CD4-positive, alpha-beta T cell treated with Interleukin-6 for 4 hours (primary cell): ENCODE measurements at regions not wholly inside any gene's neighbourhood (a gene's known extent, or its start where the extent isn't known, plus 50 kb on each side); places are given as distances from the start of the nearest gene placed in this dataset.

Experiments used
- DNase-seq: peaks from one replicate; pipeline ENCODE4 v3.0.0-alpha.2; 2020; ENCODE audit warnings: mixed read lengths

DNA sequence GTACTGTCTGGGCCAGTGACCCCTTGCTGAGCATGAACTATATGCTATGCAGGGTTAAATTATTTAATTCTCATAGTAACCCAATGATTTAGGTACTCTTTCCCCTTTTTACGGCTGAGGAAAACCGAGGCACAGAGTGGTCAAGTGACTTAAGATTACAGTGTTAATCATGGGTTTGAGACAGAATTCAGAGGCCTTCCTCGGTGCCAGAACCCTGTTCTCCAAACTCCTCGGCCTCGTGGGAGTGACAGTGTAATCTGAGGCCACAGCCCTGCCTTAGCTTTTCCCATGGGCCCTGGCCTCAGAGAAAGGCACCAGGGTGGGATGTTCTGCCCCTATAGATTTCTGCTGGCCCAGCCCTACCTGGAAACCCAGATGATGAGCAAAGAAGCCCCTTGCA lies 86.4 kb upstream of the ZNF648 start:
- no peak for DNase-seq

DNA sequence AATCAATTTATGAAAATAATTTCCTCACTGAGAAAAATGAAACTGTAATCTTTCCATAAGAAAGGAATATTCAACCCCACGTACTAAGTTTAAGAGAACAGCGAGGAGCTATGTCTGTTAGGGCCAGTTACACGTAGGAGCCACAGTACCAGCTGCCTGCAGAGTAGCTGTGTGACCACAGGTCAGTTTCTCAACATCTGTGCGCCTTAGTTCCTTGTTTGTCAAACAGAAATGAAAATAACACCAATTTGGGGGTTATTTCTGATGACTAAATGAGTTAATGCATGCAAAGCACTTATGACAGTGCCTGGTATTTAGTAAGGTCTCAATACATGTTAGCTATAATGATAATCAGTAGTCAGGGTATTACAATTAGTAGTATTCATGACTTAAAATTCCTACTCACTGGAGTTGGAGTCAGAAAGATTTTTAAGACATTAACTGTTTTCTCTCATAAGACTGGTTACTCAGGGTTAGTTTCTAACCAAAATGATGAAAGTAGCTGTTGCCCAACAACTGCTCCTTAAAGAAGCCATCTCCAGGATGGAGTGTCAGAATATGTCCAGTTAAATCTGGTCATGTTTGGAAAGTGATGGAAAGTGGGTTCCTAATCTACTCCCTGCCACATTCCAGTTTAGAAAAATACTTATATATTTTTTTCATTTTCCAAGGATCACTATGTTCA lies 85.8 kb upstream of the ZNF648 start:
- DNase-seq, result no peak

DNA sequence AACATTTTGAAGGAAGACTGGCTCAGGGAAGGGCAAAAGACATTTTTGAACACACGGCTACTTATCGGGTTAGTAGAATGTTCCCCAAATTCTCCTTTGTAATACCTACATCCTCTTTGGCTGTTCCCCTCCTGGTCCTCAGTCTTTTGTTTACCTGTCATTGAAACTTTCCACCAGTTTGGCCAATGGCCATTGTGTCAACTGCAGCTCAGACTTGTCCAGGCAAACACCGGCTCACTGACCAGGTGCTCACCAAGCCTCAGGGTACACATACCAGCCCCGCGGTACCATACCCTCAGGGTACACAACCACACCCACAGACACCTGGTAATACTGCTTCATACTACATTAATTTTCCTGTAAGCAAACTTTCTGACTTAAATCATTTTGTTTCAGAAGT lies 84.8 kb upstream of the ZNF648 start:
- no peak for DNase-seq

DNA sequence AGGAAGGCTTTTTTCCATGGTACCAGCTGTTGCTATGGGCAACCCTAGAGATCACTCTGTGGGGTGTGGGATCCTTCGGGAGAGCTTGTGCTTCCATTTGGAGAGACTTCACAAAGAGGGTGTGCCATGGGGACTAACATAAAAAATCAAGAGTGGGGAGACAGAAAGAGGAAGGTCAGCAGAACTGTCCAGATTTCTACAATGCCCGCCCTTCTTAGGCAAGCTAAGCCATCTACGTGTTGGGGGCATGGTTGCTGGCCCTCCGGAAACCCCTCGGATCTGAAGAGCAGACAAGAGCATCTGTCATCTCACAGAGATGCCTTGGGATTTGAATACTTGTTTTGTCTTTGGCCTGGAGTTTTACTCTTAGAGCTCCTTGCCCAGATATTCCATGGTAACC lies 83.9 kb upstream of the ZNF648 start:
- DNase-seq, result no peak

DNA sequence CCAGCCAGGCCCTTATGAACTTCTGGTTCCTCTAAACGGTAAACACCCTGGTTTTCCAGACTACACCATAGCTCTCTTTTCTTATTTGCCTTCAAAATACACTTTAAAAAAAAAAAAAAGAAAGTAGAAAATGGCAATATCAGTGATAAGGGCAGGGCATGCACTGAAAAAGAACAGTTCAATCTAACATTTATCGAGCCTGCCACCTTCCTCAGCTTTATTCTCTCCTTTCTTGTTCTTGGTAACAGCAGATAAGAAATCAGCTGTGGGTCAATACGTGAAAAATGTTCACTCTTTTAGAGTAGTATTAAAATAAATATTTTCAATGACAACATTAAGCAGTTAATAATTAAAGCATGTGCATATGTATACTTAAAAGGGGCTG lies 83.1 kb upstream of the ZNF648 start:
- no peak for DNase-seq

DNA sequence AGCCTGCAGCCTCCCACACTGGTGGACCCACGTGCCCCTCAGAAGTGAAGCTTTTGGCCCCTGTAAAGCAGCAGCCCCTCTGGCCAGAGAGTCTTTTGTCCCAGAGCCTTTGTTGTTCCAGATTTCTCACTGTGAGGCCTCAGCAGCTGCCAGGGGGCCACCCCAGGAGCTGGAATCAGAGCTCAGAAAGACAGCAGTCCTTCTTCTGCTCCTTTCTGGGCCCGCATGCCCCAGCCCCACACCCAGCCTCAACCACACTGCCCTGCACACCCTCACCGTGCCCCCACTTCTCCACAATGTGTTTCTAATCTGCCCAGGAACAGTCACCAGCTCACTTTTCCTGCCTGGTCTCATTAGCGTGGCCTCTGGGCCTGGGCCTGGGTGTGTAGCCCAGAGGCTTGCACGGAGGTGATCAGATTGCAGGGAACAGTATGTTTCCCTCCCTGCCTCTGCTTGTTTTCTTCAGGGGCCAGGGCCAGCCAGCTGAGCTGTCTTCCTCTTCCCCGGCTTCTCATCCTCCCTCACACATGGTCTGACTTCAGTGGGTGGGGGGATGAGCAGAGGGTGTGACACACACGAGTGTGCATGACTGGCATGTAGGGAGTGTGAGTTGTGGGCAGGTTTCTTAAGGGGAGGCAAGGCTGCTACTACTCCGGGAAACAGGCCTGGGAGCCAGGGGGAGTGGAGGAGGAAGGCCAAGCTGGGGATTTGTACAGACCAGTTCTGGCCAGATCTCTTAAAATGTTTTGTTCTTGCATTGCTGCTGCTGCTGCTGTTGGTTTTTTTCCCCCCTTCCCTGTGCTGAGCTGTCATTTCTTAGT lies 82.5 kb upstream of the ZNF648 start:
- no peak for DNase-seq

DNA sequence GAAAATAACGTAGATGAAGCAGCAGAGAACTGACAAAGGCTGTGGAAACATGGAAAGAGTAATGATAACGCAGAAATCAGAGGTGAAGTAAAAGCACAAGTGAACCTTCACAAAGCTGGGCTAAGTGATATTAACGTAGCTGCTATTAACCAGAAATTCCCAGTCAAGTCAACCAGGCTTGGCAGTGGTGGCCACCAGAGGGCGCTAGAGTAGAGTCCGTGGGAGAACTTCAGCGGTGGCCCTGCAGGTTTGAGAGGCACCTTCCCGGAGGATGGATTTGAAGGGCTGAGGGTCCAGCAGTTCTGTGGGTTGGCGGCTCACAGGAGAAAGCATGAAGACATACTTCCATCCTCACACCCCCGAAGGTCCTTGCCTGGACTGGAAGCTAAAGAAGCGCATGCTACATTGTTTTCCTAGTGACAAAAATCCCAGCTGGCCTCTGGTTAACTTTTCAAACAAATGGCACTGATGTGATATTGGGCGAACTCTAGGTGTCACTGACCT lies 81.7 kb upstream of the ZNF648 start:
- peak; percentile 91 for DNase-seq

DNA sequence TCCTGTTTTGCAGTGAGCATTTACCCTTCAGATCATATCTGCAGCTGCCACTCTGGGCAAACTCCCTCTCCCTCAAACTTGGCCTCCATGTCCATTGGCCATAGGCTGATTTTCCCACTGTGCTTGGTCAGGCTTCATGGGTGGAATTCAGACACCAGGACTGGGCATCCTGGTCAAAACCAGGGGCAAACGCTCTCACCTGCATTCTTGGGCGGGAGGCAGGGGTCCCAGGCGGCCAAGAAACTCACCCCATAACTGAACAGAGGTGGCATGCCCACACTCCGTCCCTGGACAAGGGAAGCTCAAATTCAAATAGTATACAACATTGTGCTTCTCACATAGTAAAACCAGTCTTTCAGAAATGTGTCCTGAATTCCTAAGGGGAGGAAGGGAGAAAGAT lies 81.1 kb upstream of the ZNF648 start:
- no peak for DNase-seq

DNA sequence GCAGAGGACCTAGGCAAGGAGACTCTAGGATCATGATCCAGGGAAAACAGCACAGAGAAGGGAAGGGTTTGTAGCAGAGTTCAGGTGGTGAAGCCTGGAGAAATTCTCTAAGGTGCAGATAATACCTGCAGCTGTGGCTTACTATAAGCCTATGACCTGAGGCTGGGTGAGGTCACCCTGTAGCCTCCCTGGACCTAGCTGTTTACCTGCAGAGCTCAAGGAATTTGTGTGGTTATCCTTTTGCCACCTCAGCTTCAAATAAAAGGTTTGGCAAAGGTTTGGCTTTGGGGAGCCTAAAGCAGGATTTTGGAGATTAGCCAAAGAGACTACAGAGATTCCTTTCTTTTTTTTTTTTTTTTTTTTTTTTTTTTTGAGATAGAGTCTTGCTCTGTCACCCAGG lies 79.5 kb upstream of the ZNF648 start:
- DNase-seq, result no peak

DNA sequence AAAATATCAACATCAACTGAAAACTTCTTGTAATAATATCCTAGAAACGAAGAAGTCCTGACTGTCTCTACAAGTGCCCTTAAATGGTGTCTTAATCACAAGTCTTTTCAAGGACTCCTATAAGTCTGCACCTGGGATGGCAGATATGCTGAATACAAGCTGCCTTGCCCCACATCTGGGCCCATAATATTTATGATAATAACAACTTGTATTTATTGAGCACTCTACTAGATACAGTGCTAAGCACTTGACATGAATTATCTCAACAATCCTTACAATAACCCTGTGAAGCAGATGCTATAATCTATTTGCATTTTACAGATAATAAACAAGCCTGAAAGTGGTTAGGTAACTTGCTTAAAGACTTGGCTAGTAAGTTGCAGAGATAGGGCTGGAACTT lies 78.0 kb upstream of the ZNF648 start:
- no peak for DNase-seq

DNA sequence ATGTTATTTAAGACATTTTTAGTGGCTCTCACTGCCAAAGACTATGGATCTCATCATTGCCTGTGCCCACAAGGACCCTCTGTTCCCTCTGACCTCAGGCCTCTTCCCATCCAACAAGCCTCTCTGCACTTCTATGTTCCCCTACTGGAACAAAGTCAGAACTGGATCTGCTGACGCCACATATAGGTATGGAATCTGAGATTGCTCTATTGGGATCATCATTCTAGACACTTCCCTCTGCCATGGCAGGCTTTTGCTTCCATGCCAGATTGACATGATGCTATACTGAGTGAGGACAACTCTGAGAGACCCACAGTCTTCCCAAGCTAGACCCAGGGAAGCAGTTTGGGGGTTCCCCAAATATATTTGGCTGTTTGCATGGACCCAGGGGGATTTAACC lies 76.0 kb upstream of the ZNF648 start:
- no peak for DNase-seq

DNA sequence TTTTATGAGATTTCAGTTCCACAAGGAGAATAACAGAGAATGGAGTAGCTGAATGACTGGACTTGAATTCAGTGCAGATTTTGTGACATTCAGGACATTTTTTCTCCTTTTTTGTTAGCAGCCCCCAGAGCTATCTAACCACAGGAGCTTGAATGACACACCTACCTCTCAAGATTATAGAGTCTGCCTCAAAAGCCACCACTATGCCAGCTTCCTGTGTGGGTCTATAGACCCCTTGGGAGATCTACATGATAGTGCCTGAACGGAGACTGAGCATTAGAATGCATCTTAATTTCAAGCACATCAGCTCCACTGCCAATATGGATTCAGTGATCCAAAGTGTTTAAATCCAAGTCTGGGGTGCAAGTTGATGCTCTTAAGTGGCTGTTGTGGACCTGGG lies 74.4 kb upstream of the ZNF648 start:
- DNase-seq, result no peak

DNA sequence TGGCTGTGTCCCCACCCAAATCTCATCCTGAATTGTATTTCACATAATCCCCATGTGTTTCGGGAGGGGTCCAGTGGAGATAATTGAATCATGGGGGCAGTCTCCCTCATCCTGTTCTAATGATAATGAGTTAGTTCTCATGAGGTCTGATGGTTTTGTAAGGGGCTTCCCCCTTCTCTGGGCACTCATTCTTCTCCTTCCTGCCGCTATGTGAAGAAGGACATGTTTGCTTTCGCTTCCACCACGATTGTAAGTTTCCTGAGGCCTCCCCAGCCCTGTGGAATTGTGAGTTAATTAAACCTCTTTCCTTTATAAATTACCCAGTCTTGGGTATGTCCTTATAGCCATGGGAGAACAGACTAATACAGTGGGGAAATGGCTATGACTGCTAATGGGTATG lies 72.7 kb upstream of the ZNF648 start:
- no peak for DNase-seq

DNA sequence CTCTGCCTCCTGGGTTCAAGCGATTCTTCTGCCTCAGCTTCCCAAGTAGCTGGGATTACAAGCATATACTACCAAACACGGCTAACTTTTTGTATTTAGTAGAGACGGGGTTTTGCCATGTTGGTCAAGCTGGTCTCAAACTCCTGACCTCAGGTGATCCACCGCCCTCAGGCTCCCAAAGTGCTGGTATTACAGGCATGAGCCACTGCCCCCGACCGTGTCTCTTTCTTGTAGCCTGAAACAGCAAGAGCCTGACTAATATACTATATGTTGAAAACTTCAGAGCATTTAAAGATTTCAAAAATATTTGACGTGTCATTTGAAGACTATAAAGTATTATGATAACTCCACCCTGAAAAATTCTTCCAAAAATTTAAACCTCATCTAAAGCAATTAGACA lies 71.7 kb upstream of the ZNF648 start:
- no peak for DNase-seq

DNA sequence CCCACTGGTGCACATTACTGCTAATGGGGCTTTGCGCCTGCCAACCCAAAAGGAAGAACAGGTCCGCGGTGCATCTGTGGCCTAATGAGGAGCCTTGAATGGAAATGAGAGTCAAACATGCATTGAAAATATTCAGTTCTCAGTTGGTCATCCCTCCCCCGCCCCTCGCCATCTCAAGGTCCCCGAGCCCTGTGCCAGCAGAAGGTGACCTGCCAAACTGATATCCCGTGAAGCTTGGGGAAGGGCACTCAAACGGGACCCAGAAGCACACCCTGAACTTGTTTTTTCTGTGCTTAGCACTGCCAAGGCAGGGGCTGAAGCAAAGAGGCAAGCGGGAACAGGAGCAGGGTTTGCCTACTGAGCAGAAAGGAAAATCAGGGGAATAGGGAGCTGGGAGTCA lies 67.9 kb upstream of the ZNF648 start:
- DNase-seq, result no peak

DNA sequence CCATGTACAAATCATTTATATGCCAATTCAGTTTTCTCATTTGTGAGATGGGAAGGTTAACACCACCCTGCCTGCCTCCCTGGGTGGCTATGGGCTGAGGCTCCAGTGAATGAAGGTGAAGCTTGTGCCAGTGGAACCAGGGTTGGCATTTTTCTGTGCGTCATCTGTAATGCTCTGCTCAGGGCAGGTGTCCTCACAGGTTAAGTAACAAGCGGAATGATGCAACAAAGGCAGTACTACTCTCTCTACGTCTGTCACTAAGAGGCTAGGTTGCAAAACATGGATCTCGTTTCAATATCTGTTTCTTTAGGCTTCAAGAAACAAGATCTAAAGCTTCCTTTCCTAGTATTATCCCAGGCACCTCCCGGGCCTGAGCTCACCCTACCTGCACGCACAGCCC lies 67.0 kb upstream of the ZNF648 start:
- DNase-seq, result no peak

DNA sequence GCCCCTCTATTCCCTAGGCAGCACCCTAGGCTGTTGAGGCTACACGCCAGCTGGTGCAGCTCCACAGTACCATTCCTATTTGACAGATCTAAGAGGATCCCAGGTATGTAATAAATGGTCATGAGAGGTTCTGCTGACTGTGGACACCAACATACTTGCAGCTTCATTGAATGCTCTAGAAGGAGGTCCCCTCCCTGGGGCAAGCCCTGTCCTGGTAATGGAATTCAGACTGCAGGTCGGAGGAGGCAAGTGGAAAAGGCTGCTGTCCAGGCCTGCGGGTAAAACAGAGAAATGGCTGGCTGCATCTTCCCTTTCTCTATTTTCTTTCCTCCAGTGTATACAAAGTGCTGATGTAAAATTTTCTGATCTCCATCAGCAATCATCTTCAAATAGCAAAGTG lies 66.1 kb upstream of the ZNF648 start:
- DNase-seq, result no peak

DNA sequence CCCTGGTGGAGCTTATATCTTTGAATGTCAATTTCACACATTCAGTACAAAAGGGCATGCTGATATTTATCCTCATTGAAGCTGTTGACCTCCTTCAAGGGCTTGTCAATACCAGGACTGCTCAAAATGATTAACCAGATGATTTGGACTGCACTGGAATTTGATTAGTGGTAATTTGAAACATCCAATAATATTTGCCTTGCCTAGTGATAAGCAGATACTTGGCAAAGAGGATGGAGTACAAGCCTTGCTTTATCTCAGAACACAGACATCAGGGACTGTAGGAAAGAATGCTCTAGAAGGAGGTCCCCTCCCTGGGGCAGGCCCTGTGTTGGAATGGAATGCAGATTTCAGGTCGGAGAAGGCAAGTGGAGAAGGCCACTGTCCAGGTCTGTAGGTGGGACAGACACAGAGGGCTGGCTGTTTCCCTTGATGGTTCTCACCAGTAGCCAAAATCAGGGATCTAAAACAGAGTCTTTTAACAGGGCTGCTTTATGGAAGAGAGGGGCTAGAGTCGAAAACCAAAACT lies 64.8 kb upstream of the ZNF648 start:
- DNase-seq, result no peak

DNA sequence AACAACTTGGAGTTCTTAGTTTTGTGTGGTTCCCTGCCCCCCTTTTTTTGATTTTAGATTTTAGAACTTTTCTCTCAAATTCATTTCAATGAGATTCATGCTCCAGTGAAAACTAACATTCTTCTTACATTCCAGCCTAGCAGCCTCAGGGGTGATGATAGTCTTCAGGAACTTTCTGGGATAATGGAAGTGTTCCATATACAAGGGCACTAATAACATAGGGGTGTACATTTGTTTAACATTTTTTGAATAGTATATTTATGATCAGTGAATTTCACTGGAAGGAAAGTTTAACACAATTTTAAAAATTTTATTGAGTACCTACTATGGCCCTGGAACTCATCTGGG lies 61.4 kb upstream of the ZNF648 start:
- DNase-seq, result no peak

DNA sequence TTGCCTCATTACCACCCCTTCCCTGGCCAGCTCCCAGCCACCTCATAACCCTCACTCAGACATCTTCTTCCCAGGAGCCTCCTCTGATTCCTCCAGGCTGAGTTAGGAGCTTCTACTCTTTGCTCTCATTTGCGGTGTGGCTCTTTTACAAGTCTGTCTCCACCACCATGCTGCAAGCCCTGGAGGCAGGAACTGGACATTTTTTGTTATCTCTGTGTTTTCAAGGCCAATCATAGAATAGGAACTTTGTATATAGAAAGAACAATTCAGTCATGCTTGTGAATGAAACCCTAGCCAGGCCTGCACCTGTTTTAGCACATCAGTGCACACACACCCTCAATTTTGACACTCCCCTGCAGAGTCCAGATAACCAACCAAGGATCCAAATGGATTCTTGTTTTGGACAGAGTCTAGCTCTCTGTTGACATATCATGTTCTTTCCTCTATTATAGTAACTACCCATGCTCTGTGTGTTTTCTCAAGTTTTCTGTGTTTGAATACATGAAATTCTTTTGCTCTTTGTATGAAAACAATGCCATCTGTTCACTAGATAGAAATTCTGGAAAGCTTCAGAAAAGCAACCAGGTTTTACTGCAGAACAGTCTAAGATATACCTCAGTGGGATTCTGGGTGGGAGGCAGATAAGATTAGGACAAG lies 60.9 kb upstream of the ZNF648 start:
- no peak for DNase-seq

DNA sequence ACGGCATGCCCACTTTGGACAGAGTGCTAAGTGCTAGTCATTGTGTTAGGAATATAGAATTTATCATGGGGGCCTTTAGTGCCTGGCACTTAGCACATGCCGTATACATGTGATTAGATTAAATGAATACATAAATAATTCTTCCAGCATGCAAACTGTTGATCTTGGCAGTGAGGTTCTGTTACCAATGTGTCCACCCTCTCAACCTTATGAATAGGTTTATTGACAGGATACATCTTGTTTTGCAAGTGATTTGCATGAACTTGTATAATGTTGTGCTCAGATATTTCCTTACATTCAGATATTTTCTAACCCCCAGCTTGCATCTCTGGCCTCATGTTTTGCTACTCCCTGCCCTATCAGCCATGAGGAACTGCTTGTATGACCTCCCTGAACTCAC lies 60.3 kb upstream of the ZNF648 start:
- DNase-seq, result no peak

DNA sequence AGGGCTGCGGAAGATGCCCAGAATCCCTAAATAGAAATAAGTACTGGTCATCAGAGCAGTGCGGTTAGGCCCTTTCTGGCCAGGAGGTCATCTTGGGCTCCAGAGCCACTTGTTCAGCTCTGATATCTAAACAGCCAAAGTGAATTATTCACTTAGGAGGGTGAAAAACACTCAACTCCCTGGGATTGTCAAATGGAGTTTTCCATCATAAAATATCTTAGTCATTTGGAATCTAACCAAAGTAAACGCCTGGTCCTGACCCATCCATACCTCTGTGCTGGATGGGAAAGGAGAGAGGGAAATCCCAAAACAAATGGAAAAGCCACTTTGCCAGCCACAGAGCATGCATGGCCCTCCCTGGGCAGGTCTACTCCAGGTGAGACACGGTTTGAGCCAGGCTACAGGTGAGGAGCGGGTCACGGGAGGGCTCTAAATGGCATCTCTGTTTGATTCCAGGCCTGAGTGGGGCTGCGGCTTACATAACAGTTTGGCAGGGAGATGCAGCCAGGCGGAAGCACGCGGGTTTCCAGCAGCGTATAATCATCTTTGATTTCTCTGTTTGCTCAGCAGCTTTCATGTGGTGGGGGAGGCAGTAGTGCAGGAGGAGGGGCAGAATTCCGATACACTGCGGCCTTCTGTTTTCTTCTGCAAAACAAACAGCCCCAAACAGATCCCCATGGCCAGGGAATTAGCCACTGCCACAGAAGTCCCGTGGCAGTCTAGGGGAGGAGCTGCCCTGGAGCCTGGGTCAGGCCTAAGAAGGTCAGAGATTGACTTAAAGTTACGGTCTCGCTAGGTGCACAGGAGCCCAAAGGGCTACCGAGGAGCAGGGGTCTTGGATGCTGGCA lies 59.1 kb upstream of the ZNF648 start:
- DNase-seq, result peak; percentile 24

DNA sequence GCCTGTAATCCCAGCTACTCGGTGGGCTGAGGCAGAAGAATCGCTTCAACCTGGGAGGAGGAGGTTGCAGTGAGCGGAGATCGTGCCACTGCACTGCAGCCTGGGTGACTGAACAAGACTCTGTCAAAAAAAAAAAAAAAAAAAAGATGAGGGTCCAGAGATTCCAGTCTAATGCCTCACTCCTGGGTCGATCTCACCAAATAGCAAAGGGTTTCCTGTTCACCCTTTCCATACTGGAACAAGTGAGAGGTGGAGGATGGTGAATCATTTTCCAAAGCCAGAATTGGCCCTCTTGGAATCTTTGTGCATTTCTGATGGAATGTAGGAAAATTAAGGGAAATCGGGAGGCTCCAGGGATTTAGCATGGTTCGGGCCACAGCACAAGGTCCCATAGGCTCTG lies 58.1 kb upstream of the ZNF648 start:
- DNase-seq, result no peak
